Stimulated activated CD4-positive, alpha-beta T cell treated with anti-CD3 and anti-CD28 coated beads, TNF-alpha, amount 100 ng/mL, for 1 hour (primary cell): ENCODE measurements at regions not wholly inside any gene's neighbourhood (a gene's known extent, or its start where the extent isn't known, plus 50 kb on each side); places are given as distances from the start of the nearest gene placed in this dataset.

Experiments used
- DNase-seq, 3 donors: peaks; one replicate each; pipeline ENCODE4 v3.0.0-alpha.2; 2020; ENCODE audit warnings: low read depth in 3 of 3, low spot score in 1 of 3

DNA sequence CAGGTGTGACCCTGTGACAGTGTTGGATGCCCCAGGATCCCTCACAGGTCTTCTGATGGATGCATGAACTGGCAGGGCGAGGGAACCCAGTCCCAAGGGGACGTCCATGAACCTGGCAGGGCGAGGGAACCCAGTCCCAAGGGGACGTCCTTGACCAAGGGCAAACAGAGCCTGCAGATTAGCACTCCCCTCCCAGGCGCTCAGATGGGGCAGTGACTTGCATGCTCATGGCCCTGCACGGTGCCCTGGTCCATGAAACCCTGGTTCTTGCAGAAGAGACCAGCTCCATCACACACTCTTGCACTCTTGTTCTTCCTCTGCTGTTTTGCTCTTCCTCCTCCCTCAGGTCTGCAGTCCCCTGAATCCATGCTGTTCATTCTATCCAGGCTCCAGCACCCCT, 192.7 kb downstream of the GALR1 start:
- DNase-seq, result no peak

DNA sequence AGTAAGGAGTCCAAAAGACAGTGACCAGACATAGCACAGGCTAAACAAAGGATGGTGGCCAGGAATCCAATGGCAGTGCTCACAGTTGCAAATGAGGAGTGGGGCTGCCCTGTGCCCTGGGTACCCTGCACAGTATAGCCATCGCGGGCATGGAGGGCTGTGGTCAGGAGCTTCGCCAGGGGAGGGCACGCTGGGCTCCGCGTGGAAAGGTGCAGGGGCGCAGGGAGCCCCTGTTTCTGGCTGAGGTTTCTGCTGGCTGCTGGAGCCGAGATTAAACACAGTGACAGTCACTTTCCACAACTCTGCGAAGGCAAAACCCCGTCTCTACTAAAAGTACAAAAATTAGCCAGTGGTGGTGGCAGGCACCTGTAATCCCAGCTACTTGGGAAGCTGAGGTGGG, 194.7 kb downstream of the GALR1 start:
- DNase-seq, result no peak

DNA sequence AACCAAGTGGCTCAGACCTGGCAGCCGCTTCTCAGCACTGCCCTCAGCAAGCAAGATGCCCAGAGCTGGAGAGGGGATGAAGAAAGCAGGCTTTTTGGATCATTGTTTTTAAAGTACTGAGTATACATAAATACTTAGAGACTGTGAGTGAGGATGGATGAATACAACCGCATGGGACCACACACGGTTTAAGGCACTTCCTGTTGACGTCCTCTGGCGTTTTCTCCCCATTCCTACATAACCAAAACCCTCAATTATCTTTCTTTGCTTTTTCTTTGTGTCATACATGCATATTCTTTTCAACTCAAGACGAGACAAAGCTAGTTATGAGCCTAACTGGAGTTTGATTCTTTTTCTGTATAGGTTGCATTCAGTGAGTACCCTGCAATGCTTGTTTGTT, 198.4 kb downstream of the GALR1 start:
- no peak for DNase-seq

- no peak for DNase-seq
Observed at GRCh38 chr18:77455004-77455403, 205.4 kb downstream of the GALR1 start.

- DNase-seq, result no peak
Observed at GRCh38 chr18:77457681-77458080, 208.0 kb downstream of the GALR1 start.

GRCh38 chr18:77461062-77461688, 211.5 kb downstream of the GALR1 start:
- DNase-seq, result no peak

DNA sequence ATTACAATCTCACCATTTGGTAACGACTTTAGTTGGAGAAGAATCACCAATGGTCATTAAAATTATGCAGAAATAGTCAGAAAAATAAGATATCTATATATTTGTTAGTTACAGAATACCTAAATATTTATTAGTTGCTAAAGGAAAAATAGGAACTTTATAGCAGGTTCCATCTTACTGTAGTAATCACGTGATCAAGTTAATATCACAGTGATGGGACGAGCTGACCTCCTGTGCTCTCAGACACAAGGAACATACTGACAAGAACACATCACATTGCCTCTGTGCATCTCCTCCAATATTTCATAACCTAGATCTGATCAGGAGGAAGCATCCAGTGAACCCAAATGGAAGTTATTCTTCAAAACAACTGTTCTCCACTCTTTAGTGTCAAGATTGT, 215.3 kb downstream of the GALR1 start:
- no peak for DNase-seq

GRCh38 chr18:77466890-77467289, 217.2 kb downstream of the GALR1 start:
- DNase-seq, result no peak

DNA sequence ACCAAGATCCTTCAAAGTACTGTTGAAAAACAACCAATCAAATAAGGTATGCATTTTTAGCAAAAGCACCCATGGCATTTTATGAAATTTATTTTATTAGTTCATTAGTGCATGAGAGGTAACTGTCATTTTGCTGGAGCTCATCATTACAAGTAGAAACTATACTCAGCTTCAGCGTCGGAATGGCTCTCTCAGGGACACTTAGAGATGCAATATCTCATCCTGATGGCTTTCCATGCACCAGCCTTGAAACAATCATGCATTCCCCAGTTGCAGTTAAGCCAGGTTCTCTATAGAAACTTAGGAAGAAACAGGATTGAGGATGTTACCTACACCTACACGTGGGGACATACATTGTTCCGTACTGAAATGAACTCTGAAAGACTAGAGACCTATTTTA, 219.5 kb downstream of the GALR1 start:
- DNase-seq, result no peak

- DNase-seq, result no peak
Observed at GRCh38 chr18:77470569-77471413, 221.1 kb downstream of the GALR1 start.

DNA sequence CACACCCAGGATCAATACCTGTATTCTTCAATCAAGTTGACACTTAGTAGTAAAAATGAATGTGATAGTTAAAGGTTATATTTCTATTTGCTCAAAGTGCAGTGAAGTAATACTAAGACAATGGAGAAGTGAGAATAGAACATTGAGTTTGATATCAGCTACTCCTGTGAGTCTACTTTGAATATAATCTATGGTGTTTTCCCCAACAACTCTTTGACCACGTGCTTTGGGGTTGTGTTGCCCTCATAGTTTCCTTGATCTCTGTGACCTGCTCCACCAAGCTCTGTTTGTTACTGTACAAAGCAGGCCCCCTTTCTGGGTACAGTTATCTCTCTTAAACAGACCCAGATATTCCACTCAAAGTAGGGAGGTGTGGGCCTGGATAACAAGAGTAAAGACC, 222.9 kb downstream of the GALR1 start:
- no peak for DNase-seq

- no peak for DNase-seq
Observed at GRCh38 chr18:77478646-77479442, 229.2 kb downstream of the GALR1 start.

DNA sequence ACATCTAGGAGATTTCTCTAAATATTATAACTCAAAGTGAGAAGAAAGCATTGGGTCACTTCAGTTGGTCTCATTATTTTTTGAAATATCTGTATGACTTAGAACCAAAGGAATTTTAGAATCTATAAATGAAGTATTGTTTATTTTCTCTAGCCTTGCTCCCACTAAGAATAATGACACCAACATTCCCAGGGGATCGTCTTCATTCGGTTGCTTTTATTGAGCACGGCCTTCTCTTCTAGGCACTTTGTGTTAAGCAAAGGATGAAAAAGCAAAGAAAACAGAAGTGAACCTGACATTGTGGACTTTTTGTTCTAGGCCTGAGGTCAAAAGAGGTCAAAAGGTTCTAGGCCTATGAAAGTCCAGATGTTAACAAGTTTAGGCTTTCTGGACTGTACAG, 231.9 kb downstream of the GALR1 start:
- DNase-seq, result no peak

GRCh38 chr18:77482190-77483085, 232.8 kb downstream of the GALR1 start:
- no peak for DNase-seq

DNA sequence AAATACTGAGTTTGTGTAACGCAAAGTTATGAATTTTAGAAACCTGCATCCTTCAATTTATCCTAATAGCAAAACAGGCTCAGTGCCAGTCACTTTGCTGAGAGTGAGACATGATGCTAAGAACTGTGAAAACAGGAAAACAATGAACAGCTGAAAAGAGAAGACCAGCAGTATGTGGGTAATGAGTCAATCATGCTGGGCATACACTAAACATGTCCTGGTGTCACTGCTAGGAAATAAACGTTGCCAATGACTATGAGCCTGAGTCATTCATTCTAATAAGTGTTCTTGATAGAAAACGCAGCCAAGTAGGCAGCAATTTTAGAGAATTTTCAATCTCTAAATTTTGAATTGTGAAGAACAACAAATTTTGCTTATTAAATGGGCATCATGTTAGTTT, 237.3 kb downstream of the GALR1 start:
- no peak for DNase-seq

- no peak for DNase-seq
Observed at GRCh38 chr18:77487951-77488740, 238.5 kb downstream of the GALR1 start.

DNA sequence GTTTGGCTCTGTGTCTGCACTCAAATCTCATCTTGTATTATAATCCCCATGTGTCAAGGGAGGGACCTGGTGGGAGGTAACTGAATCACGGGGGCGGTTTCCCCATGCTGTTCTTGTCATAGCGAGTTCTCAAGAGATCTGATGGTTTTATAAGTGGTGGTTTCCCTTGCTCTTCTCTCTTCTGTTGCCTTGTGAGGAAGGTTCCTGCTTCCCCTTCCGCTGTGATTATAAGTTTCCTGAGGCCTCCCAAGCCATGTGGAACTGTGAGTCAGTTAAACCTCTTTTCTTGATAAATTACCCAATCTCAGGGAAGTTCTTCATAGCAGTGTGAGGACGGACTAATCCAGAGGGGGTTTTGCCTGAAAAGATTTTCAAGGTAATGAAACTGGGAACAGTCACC, 245.4 kb downstream of the GALR1 start:
- no peak for DNase-seq

GRCh38 chr18:77495982-77496690, 246.5 kb downstream of the GALR1 start:
- no peak for DNase-seq

- DNase-seq, result no peak
Observed at GRCh38 chr18:77501266-77501665, 251.6 kb downstream of the GALR1 start.

DNA sequence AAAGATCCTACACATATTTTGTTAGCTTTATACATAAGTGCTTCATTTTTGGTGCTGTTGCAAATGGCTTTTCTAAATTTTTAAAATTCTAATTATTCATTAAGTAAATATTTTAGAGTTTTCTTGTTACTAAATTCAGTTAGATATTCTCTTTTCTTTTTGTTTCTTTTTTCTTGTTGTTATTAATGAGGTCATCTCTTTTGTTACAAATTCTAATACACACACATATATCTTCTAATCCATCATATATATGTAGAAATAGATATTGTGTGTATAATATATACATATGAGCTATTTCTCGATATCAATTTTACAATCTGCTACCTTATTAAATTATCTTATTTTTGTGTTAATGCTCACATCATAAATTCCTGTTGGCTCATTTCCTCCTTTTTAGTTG, 255.9 kb downstream of the GALR1 start:
- DNase-seq, result no peak
